HG02588 (cell line): ENCODE measurements at regions not wholly inside any gene's neighbourhood (a gene's known extent, or its start where the extent isn't known, plus 50 kb on each side); places are given as distances from the start of the nearest gene placed in this dataset.

Source experiments
- ATAC-seq: cut with Tn5 transposase; IDR thresholded peaks from one replicate; pipeline ENCODE4 v1.9.1; 2021; ENCODE audit warnings: mild to moderate bottlenecking, moderate library complexity; ENCODE audit not compliant: unreplicated experiment

DNA sequence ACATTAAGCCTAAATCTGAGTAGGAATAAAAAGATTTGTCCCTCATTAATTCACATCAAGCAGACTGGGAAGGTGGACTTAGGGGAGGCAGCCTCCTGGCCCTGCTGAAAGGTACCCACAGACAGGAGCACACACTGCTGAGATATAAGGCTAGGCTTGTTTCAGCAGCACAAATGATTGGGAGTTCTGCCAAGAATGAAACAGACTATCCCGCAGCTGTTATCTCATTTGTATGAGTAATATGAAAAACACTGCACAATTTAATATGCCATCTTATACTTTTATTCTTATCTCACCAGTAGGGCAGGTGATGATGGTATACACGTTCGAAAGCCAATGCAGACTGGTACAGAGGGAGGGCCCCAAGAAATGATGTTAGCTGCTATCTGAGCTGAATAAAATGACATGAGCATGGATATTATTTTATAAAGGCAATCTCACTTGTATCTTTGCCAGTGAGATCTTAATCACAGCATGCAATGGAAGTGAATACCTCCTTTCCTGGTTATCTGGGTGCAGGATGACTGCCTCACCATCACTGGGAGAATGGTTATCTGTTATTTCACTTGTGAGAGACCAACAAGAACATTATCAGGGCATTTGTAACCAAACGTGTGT lies 258.7 kb upstream of the PPP2R3A start:
- ATAC-seq: no peak

DNA sequence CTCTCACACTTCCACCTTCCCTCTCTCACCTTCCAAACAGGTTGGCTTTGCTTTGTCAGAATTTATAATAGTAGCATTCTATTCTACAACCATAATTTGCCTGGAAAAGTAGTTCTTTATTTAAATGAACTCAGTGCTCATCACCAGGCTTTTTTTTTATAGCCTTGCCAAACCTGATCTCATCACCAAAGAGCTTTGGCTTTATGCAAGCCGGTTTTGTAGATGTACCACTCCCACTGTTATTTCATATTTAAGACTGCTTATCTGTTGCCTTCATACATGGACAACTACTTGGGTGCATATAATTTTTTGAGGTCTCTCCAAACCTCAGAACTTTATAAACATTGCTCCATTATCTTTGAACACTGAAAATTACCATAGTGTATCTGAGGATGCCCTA lies 246.1 kb upstream of the PPP2R3A start:
- no peak for ATAC-seq

DNA sequence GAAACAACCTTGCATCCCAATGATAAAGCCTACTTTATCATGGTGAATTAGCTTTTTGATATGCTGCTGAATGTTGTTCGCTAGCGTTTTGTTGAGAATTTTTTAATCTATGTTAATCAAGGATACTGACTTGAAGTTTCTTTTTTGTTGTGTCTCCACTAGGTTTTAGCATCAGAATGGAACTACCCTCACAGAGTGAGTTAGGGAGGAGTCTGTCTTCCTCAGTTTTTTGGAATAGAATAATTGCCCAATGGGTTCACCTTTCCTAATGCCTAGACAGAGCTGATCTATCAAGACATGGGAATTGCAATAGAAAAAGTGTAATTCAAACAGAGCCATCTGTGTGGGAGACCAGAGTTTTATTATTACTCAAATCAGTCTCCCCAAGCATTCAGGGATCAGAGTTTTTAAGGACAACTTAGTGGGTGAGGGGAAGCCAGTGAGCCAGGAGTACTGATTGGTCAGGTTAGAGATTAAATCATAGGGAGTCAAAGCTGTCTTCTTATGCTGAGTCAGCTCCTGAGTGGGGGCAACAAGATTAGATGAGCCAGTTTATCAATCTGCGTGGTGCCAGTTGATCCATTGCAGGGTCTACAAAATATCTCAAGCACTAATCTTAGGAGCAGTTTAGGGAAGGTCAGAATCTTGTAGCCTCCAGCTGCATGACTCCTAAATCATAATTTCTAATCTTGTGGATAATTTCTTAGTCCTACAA lies 237.4 kb upstream of the PPP2R3A start:
- no peak for ATAC-seq

DNA sequence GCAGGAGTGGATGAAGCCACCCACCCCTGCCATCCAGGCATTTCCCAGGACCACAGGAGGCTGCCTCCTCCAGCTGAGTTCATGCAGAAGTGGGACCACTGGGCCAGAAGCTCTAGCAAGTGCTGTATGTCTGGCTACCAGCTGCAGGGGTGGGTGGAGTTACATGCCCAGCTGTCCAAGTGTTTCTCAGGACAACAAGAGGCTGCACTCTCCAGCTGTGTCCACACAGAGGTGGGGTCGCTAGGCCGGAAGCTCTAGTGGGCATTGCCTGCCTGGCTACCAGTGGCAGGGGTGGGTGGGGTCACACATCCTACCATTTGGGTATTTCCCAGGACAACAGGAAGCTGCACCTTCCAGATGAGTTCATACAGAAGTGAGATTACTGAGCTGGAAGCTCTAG lies 234.0 kb upstream of the PPP2R3A start:
- no peak for ATAC-seq

DNA sequence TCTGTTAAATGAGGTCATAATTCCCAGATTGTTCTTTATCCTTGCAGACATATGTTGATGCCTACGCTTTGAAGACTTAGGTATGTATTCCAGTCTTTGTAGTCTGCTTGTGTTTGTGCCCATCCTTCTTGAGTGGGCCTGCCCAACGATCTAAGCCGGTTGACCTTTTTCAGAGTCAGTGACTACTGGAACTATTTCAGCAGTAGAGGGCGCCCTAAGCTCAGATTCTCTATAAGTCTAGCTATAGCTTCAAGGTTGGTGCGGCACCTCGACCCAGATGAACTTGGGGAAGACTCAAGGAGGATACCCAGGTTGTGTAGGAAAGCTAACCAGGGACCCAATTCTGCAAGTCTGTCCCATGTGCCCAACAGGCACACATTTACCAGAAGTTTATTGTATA lies 228.8 kb upstream of the PPP2R3A start:
- no peak for ATAC-seq

DNA sequence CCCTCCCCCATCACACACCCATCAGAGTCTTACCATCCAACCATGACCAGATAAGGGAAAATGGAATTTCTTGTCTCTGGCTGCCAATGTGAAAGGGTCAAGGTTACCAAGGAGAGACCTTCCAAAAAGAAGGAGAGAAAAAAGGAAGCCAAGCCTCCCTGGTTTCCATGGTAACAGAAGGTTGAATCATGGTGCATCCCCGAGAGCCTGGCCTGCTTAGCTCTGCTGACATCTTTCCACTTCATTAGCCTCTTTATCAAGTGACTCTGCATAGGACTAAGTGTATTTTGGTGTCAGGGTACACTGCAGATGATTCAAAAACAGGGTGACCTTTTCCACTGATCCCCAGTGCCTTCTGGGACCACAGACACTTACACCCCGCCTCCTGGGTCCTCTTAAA lies 225.7 kb upstream of the PPP2R3A start:
- ATAC-seq: no peak

DNA sequence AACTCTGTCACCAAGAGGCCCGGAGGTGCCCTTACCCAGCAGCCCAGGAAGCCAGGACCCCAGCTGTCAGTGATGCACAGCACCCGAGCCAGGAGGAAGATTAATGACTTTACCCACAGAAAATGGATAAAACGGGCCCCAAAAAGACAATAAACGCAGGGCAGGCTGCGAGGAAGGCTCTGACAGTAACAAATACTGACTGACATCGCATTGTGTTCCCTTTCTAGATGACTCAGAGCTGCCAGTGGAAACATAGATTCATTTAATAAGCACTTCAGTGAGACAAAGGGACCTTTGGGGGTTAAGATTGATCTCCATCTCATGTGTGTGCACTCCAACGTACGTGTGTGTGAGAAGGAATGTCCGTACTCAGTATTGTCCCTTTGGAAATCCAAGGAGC lies 225.3 kb upstream of the PPP2R3A start:
- no peak for ATAC-seq

DNA sequence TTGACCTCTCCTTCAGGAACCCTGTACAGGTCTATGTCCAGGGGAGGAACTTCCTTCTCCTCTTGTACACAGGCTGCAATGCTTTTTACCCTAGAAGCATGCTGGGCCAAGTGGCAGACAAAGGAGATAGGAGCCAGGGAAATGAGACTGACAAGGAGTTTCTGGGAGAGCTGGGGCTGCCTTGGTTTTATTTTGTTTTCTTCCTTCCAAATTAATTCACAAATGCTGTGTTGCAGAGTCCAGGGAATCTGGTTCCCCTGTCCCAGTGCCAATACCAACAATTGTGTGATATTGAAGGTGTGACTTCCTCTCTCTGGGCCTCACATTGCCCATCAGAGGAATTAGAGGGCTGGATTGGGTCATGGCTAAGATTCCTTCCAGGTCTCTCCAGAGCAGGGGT lies 224.8 kb upstream of the PPP2R3A start:
- no peak for ATAC-seq

DNA sequence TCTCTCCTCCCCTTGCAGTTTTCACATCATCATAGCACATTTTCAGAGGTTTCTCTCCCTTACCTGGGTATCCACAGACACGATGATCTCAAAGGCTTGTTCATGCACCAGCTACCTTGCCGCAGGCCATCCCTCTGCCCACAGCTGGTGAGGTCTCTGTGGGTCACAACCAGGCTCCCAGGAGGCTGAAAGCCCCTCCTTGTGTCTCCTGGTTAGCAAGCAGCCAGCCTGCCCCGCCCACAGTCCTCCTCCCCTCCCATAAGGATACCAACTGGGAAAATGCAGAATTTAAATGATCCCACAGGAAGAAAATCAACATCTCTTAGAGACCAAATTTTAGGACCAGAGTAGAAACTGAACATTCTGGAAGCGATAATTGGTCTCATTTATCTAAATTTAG lies 213.5 kb upstream of the PPP2R3A start:
- ATAC-seq: no peak

DNA sequence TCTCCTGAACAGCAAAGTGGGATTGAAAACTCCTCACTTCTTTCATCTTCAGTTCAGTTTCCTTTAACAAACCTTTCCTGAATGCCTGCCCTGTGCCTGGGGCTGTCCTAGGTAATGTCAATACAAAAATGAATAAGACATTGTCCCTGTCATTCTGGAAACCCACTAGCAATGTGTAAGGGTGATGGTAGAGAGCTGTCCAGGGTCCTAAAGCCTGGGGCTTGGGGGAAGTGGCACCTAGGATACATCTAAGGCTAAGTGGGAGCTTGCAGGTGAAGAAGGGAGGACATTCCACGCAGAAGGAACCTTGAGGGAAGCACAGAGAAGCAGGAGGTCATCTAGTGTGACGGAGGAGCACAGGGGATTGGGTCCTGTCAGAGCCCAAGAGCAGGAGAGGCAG lies 212.7 kb upstream of the PPP2R3A start:
- no peak for ATAC-seq

DNA sequence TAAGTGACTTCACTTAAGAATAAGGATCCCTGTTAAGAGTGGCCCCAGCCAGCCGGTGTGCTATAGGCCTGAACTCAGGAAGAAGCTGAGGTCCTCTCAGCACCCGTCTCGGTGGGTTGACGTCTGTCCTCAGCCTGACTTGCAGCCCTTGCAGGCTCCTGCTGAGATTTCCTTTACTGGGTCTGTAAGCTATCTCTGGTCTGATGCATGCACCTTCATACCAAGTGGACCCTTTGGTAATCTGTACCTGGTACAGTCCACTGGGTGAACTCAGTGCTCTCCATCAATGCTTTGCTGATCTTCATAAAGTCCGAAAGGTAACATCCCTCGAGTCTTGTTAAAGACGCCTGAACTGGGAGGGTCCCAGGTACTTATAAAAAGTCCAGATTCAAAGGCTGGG lies 212.0 kb upstream of the PPP2R3A start:
- ATAC-seq: no peak

DNA sequence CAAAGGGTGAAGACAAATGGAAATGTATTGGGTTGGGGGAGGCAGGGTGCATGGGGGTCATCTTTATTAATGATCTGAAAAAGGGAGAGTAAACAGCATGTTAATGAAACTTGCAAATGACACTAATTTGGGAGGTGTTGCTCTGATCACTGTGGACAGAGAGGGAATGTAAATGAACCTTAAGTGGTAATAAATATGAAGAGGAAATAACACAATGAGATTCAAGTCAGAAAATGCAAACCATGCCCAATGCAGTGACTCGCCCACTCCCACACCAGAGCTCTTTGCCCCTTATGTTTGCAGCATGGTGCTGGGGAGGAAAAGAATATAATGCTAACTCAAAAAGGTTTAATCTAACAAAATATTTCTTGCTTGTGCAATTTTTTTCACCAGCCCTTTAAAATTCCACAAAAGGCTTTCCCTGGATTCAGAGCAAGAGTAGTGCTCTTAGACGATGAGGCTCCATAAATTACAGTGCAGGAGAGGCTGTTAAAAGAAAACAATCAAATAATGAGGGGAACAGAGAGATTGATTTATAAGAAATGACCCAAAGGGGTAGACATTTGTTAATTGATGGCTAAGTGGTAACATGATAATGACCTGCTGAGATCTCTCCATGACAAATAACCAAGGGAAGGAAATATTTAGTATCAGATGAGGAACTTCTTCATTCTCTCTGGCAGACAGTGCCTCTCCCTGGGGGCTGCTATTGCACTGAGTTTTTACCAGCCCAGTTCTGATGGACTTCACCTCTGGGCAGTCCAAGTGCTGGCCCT lies 210.0 kb upstream of the PPP2R3A start:
- ATAC-seq: no peak

DNA sequence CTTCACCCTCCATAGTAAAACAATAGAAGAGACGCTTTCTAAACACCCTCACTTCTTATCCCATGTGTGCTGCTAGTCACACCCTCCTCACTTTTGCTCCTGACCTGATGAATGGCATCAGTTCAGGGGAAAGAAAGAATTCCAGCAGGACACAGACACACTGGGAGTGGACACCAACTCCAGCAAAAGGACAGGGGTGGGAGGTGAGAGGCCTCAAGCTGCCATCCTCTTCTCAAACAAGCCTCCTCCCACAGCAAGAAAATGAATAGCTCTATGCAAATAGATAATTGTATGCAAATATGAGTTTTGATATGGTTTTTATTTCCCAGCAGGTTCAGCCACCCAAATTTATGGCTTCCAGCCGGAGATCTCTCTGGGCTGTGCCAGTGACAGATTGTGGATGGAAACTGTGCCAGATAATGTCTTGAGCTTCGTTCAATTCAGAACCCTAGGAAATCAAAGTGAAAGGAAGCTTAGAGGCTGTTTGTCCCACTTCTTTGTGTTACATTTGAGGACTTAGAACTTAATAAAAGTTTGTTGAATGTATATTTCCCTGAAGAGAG lies 209.3 kb upstream of the PPP2R3A start:
- ATAC-seq: no peak

DNA sequence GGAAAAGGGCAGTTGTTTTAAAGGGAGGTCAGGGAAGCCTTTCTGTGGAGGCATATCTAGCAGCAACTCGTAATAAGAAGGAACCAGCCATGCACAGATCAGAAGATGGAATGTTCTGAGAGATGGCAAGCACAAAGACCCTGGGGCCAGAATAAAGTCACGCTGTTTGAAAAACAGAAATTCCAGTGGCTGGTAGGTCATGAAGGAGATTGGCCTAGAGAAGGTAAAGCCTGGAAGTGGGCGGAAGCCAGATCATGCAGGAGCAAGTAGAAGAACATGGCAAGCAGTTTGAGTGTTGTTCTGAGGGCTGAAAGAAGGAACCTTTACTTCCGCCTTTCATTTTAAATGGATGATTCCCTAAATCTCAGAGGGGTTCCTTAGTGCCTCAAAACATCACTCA lies 208.1 kb upstream of the PPP2R3A start:
- no peak for ATAC-seq

DNA sequence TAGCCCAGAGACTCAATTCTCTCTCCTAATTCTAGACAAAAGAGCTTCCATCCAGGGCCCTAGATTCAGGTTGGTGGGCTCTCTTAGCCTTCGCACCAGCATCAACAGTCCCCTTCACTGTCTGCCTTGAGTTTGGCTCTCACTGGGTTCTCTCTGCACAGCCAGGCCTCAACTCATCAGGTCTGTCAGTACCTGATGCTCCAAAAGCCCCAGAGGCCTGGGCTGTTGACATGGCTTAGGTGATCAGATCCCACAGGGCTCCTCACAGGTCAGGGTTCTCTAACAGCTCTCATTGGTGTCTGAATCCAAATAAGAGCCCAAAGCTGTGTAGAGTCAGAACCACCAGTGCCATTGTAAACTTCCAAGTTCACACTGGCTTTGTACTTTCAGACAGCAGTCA lies 206.6 kb upstream of the PPP2R3A start:
- ATAC-seq: no peak

DNA sequence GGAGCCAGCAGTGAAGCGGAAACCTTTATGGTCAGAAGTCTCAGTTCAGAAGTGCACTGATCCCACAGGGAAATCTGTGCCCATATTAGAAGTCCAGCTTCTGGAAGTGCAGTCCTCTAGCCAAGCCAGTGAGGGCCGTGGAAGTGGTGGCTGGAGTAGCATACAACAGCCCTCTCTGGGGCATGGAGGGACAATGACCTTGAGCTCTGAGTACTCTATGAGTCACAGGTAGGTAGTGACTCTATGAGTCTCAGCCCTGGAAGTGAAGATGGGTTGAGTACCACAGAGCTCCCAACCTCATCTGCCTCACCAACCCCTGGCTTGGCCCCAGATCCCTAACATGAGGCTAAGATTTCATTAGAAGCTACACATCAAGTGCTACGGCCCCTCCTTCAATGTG lies 205.9 kb upstream of the PPP2R3A start:
- ATAC-seq: no peak

DNA sequence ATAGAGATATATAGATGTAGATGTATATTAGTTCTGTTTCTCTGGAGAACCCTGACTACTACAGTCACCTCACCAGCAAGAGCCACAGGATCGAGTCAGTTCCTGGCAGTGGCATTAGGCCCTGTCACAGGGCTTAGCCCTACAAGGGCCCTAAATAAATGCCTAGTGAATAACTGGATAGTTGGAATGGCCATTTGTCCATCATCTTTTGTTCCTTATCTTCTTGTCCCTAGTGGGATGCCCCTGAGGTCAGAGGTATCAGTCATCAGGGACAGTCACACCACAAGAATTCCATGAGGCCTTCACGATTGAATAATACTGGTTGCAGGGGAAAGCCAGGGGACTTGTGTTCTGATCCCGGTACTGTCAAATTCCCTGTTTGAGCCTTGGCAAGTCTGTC lies 204.9 kb upstream of the PPP2R3A start:
- no peak for ATAC-seq

DNA sequence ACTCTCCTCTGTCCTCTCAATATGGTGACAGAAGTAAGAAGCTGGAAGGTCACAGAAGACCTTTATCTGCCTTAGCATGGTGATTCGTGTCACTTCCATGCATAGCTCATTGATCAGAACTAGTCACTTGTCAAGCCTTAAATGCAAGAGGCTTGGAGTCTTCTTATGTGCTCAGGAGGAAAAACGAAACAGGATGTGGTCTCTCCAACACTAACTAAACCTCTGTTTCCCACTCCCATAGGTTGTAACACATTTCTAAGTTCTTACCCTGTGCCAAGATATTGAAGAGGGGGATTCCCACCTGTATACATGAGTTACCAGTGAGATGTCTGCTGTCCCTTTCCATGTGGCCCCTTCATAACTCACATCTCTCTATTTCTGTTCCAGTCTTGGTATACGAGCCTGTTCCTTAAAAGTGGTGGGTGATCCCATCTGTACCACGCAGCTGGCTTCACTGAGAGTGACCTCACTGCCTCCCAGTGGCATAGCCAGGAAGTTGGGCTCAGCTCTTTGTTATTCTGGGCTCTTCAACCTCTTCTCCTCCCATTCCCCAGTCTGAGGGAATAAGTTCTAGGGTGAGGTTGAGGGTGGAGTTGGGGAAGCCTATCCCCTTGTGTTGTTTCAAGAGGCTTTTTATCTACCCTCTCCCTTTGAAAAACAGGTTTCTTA lies 203.2 kb upstream of the PPP2R3A start:
- ATAC-seq: no peak

DNA sequence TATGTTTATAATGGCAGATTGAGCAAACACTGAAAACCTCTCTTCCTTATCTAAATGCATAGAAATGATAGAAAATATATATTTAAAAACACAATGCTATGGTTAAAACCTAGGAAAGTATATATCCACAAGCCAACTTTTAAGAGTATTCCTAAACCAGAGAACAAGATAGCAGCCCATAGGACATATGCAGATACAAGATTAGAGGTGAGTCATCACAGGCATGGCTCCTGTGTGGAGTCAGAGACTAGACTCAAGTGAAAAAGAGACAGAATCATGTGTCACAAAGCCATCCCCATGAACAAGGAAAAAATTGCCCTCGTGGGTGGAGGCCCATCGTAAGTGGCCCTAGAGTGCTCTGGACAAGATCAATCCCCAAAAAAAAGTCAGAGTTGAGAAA lies 199.4 kb upstream of the PPP2R3A start:
- no peak for ATAC-seq

DNA sequence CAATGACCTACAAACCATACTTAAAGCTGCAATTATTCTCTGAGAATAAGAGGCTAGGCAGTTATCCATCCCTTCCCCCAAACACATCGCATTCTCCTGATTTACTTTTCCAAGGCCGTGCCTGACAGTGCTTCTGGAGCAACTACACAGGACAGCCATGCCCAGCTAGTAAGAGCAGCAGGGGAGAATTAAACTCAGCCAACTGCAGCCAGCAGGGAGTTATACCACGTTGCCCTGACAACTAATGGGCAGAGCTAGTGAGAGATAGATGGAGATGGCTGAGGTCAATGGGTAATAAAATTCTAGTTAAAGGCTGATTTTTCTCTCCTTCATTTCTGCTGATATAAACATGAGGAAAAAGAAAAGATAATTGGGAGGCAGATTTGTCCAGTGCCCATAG lies 193.8 kb upstream of the PPP2R3A start:
- no peak for ATAC-seq

DNA sequence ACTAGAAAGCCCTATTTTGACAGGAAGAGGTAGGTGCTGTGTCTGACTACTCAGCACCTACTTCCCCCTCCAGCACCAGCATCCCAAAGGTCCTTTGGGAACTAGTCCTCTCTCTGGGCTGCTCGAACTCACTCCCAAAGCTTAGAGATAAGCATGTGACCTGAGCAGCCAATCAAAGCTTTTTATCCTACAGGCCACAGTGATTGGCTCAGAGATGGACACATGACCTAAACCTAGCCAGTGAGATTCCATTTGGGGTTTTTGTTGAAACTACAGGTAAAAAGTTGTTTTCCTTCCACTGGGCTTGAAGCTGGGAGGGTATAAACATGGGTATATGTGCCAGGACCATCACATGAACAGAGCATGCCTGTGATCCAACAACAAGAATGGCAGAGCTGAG lies 186.5 kb upstream of the PPP2R3A start:
- no peak for ATAC-seq
